Activated CD4-positive, alpha-beta T cell treated with anti-CD3 and anti-CD28 coated beads, Interleukin-2, amount 50 U/mL, for 1 hour (primary cell): ENCODE measurements at regions not wholly inside any gene's neighbourhood (a gene's known extent, or its start where the extent isn't known, plus 50 kb on each side); places are given as distances from the start of the nearest gene placed in this dataset.

Experiments
- DNase-seq: peaks from one replicate; pipeline ENCODE4 v3.0.0-alpha.2; 2020

GRCh38 chr22:48599346-48599745, 1228.3 kb downstream of the BRD1 start:
- no peak for DNase-seq

- no peak for DNase-seq
These were observed 1231.4 kb downstream of the BRD1 start for GRCh38 chr22:48596111-48596850.

- DNase-seq: no peak
These were observed 1232.2 kb downstream of the BRD1 start for GRCh38 chr22:48595511-48595905.

GRCh38 chr22:48594757-48595510, 1232.7 kb downstream of the BRD1 start:
- DNase-seq: no peak

GRCh38 chr22:48594016-48594756, 1233.5 kb downstream of the BRD1 start:
- no peak for DNase-seq

- no peak for DNase-seq
These were observed 1234.1 kb downstream of the BRD1 start for GRCh38 chr22:48593551-48593950.

GRCh38 chr22:48592931-48593330, 1234.7 kb downstream of the BRD1 start:
- no peak for DNase-seq

GRCh38 chr22:48592488-48592887, 1235.2 kb downstream of the BRD1 start:
- no peak for DNase-seq

GRCh38 chr22:48592066-48592345, 1235.7 kb downstream of the BRD1 start:
- no peak for DNase-seq

GRCh38 chr22:48591286-48592065, 1236.2 kb downstream of the BRD1 start:
- no peak for DNase-seq

- no peak for DNase-seq
These were observed 1237.8 kb downstream of the BRD1 start for GRCh38 chr22:48589901-48590300.

- DNase-seq: no peak
These were observed 1238.7 kb downstream of the BRD1 start for GRCh38 chr22:48588878-48589450.

- DNase-seq: no peak
These were observed 1239.4 kb downstream of the BRD1 start for GRCh38 chr22:48588151-48588877.

GRCh38 chr22:48587236-48587865, 1240.3 kb downstream of the BRD1 start:
- no peak for DNase-seq

GRCh38 chr22:48586799-48587185, 1240.9 kb downstream of the BRD1 start:
- no peak for DNase-seq

GRCh38 chr22:48585916-48586798, 1241.5 kb downstream of the BRD1 start:
- DNase-seq: no peak

- no peak for DNase-seq
These were observed 1243.5 kb downstream of the BRD1 start for GRCh38 chr22:48584170-48584569.

- DNase-seq: no peak
These were observed 1245.7 kb downstream of the BRD1 start for GRCh38 chr22:48581796-48582469.

GRCh38 chr22:48581205-48581766, 1246.4 kb downstream of the BRD1 start:
- no peak for DNase-seq
